Pulmonary artery endothelial cell (primary cell): ENCODE measurements at regions not wholly inside any gene's neighbourhood (a gene's known extent, or its start where the extent isn't known, plus 50 kb on each side); places are given as distances from the start of the nearest gene placed in this dataset.

Source experiments
- DNase-seq: peaks from one replicate; pipeline ENCODE4 v3.0.0-alpha.2; 2011; ENCODE audit warnings: low read depth, low spot score

GRCh38 chr5:27336817-27337216 lies 298.4 kb upstream of the CDH9 start:
- DNase-seq = no peak

- DNase-seq = no peak
These were observed 290.1 kb upstream of the CDH9 start for GRCh38 chr5:27328480-27328879.

- DNase-seq = no peak
These were observed 287.1 kb upstream of the CDH9 start for GRCh38 chr5:27325513-27325912.

GRCh38 chr5:27318701-27319100 lies 280.3 kb upstream of the CDH9 start:
- DNase-seq = no peak

GRCh38 chr5:27316271-27316650 lies 277.9 kb upstream of the CDH9 start:
- DNase-seq = no peak

GRCh38 chr5:27315363-27316270 lies 277.2 kb upstream of the CDH9 start:
- no peak for DNase-seq

GRCh38 chr5:27313549-27313948 lies 275.2 kb upstream of the CDH9 start:
- no peak for DNase-seq

GRCh38 chr5:27312291-27312893 lies 274.0 kb upstream of the CDH9 start:
- DNase-seq = no peak

- no peak for DNase-seq
These were observed 273.2 kb upstream of the CDH9 start for GRCh38 chr5:27311544-27311943.

GRCh38 chr5:27308153-27308552 lies 269.8 kb upstream of the CDH9 start:
- no peak for DNase-seq

GRCh38 chr5:27290172-27290571 lies 251.8 kb upstream of the CDH9 start:
- no peak for DNase-seq

GRCh38 chr5:27276119-27276518 lies 237.7 kb upstream of the CDH9 start:
- no peak for DNase-seq

GRCh38 chr5:27275345-27275744 lies 237.0 kb upstream of the CDH9 start:
- DNase-seq = no peak

- DNase-seq = no peak
These were observed 231.4 kb upstream of the CDH9 start for GRCh38 chr5:27269766-27270165.

- no peak for DNase-seq
These were observed 228.9 kb upstream of the CDH9 start for GRCh38 chr5:27267209-27267824.

- DNase-seq = no peak
These were observed 227.8 kb upstream of the CDH9 start for GRCh38 chr5:27266184-27266583.

- DNase-seq = no peak
These were observed 219.3 kb upstream of the CDH9 start for GRCh38 chr5:27257696-27258095.

- no peak for DNase-seq
These were observed 214.5 kb upstream of the CDH9 start for GRCh38 chr5:27252911-27253310.

- DNase-seq = no peak
These were observed 203.9 kb upstream of the CDH9 start for GRCh38 chr5:27242258-27242626.

- DNase-seq = no peak
These were observed 203.3 kb upstream of the CDH9 start for GRCh38 chr5:27241564-27242257.

- no peak for DNase-seq
These were observed 202.4 kb upstream of the CDH9 start for GRCh38 chr5:27240791-27241190.

GRCh38 chr5:27234916-27235315 lies 196.5 kb upstream of the CDH9 start:
- no peak for DNase-seq
